KMS-11 (cell line): ENCODE measurements at regions not wholly inside any gene's neighbourhood (a gene's known extent, or its start where the extent isn't known, plus 50 kb on each side); places are given as distances from the start of the nearest gene placed in this dataset.

Experiments used
- H2AFZ ChIP-seq: fragments of 200-600 bp; sonication (generic); 2 replicates; pipeline ENCODE4 v1.6.1; 2016; ENCODE audit warnings: antibody characterized with exemption, mixed run types, low read depth
- H3K27ac ChIP-seq: fragments of 200-600 bp; sonication (generic); 2 replicates; pipeline ENCODE4 v1.6.1; 2016; ENCODE audit warnings: mild to moderate bottlenecking, mixed run types
- H3K27me3 ChIP-seq: fragments of 200-600 bp; sonication (generic); 2 replicates; pipeline ENCODE4 v1.6.1; 2017; ENCODE audit warnings: mild to moderate bottlenecking, low read depth, mixed run types, moderate library complexity; ENCODE audit not compliant: insufficient read depth
- H3K36me3 ChIP-seq: fragments of 200-600 bp; sonication (generic); 2 replicates; pipeline ENCODE4 v1.6.1; 2017; ENCODE audit warnings: mild to moderate bottlenecking, mixed run types; ENCODE audit not compliant: insufficient read depth
- H3K4me1 ChIP-seq: fragments of 200-600 bp; sonication (generic); 2 replicates; pipeline ENCODE4 v1.6.1; 2016; ENCODE audit warnings: mild to moderate bottlenecking, low read depth, mixed run types; ENCODE audit not compliant: poor library complexity, severe bottlenecking
- H3K4me2 ChIP-seq: fragments of 200-600 bp; sonication (generic); 2 replicates; pipeline ENCODE4 v1.7.0; 2016; ENCODE audit warnings: mild to moderate bottlenecking, mixed run types
- H3K4me3 ChIP-seq: fragments of 200-600 bp; sonication (generic); IDR thresholded peaks from 2 replicates; pipeline ENCODE4 v1.6.1; 2017; ENCODE audit warnings: low read depth, low read length, mixed read lengths; ENCODE audit not compliant: insufficient read depth
- H3K79me2 ChIP-seq: fragments of 200-600 bp; sonication (generic); 2 replicates; pipeline ENCODE4 v1.6.1; 2016; ENCODE audit warnings: low read depth, mixed run types; ENCODE audit not compliant: insufficient read depth
- H3K9ac ChIP-seq: fragments of 200-600 bp; sonication (generic); 2 replicates; pipeline ENCODE4 v1.6.1; 2016; ENCODE audit warnings: mild to moderate bottlenecking, mixed run types
- H4K20me1 ChIP-seq: fragments of 200-600 bp; sonication (generic); 2 replicates; pipeline ENCODE4 v1.6.1; 2016; ENCODE audit warnings: mild to moderate bottlenecking, mixed run types; ENCODE audit not compliant: insufficient read depth
- CTCF ChIP-seq: fragments of 200-600 bp; sonication (generic); conservative IDR thresholded peaks from 2 replicates; pipeline ENCODE4 v1.6.1; 2017; ENCODE audit warnings: low read depth, mild to moderate bottlenecking, antibody characterized with exemption, low read length, moderate library complexity, mixed read lengths

- Histone ChIP-seq H3K27me3 (no peaks in the 10 kb centered on the region), H3K36me3 (no peaks in the 10 kb centered on the region), H3K79me2 (no peaks in the 10 kb centered on the region), H2AFZ (no peak overlapping the region), H3K4me1 (peaks cover 9% of the 10 kb centered on the region), H3K4me3 (no peak overlapping the region), H3K9ac (no peak overlapping the region), H3K4me2 (no peak overlapping the region), H4K20me1 (no peaks in the 10 kb centered on the region), H3K27ac (no peak overlapping the region)
- TF ChIP-seq CTCF: no peak
These were observed 70.9 kb upstream of the SLC38A4 start for GRCh38 chr12:46896680-46897079.

GRCh38 chr12:46898152-46898931, 72.5 kb upstream of the SLC38A4 start:
- no peak for TF ChIP-seq CTCF
- Histone ChIP-seq H3K27me3 (no peaks in the 10 kb centered on the region), H3K79me2 (no peaks in the 10 kb centered on the region), H3K4me1 (peaks cover 9% of the 10 kb centered on the region), H3K27ac (no peak overlapping the region), H3K4me3 (no peak overlapping the region), H3K9ac (no peak overlapping the region), H2AFZ (no peak overlapping the region), H3K36me3 (no peaks in the 10 kb centered on the region), H4K20me1 (no peaks in the 10 kb centered on the region), H3K4me2 (no peak overlapping the region)

- Histone ChIP-seq H3K36me3 (no peaks in the 10 kb centered on the region), H3K4me1 (peaks cover 9% of the 10 kb centered on the region), H4K20me1 (no peaks in the 10 kb centered on the region), H3K4me2 (no peak overlapping the region), H3K79me2 (no peaks in the 10 kb centered on the region), H3K9ac (no peak overlapping the region), H3K27ac (no peak overlapping the region), H3K27me3 (no peaks in the 10 kb centered on the region), H3K4me3 (no peak overlapping the region), H2AFZ (no peak overlapping the region)
- TF ChIP-seq CTCF: no peak
These were observed 73.2 kb upstream of the SLC38A4 start for GRCh38 chr12:46898989-46899388.

- H3K4me3 ChIP-seq: no peak overlapping the region
- no peaks in the 10 kb centered on the region for H3K36me3 ChIP-seq
- H4K20me1 ChIP-seq: no peaks in the 10 kb centered on the region
- H3K79me2 ChIP-seq: no peaks in the 10 kb centered on the region
- H3K4me1 ChIP-seq: peaks cover 9% of the 10 kb centered on the region
- peak overlapping the region; percentile 6; the same call in 1 of the 2 replicates for H2AFZ ChIP-seq
- no peak for TF ChIP-seq CTCF
- H3K9ac ChIP-seq: no peak overlapping the region
- H3K27ac ChIP-seq: no peak overlapping the region
- H3K4me2 ChIP-seq: no peak overlapping the region
- H3K27me3 ChIP-seq: no peaks in the 10 kb centered on the region
These were observed 75.1 kb upstream of the SLC38A4 start for GRCh38 chr12:46900734-46901463.
